GM12874 (cell line): ENCODE measurements at regions not wholly inside any gene's neighbourhood (a gene's known extent, or its start where the extent isn't known, plus 50 kb on each side); places are given as distances from the start of the nearest gene placed in this dataset.

ENCODE experiments used
- CTCF ChIP-seq: IDR thresholded peaks from 2 replicates; pipeline ENCODE4 v1.5.1; 2011; ENCODE audit warnings: low read depth, mild to moderate bottlenecking, control low read depth, low read length, moderate library complexity; ENCODE audit not compliant: insufficient read depth

GRCh38 chr2:172213116-172213860 lies 110.6 kb upstream of the DLX2 start:
- TF ChIP-seq CTCF: no peak

- TF ChIP-seq CTCF: no peak
Measured at GRCh38 chr2:172214252-172214651, 111.6 kb upstream of the DLX2 start.

DNA sequence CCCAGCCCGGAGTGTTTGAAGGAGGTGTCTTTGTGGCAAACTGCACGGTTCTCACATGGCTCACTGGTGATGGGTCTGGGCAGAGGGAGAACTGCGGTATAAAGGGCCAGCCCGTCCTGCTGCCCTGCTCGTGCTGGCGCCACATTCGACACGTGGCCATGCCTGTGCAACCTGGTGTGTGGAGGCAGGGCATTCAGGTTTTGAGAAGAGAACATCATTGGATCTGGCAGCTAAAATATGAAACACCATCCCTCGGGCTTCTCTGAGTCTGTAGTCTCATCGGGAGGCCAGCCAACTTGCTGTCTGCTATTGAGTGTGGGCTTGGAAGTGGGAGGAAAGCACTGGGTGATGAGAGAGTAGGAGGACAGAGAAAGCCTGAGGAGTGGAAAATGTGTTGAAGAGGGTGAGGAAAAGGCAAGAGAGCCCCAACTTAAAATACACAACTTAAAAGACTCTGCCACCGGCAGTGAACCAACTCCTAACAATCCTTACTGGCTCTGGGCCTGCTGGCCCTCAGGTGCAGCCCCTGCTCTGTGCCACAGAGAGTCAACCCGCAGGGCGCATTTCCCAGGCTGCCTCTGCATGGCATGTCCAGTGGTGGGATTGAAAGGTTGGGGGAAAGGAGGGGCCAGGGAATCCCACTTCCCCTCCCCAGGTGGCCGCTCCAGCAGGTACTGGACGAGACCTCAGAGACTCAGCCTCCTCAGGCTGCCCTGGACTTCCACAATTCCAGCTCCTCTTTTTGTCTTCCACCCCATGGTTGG lies 112.7 kb upstream of the DLX2 start:
- no peak for TF ChIP-seq CTCF

DNA sequence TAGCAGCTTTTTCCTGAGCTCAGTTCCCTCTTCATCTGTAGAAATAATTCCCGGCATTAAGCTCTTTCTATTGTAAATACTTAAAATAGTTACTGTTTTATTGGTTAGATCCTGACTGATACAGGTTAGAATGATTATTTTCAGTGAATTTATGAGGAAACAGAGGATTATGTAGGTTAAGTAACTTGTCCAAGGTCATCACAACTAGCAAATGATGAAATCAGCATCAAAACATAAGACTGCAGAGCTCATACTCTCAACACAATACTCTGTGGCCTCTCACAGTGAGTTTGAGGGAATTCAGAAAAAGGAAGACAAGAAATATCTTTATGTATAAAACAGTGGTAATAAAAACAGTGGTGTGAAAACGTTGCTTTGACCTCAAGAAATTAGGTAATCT lies 113.2 kb upstream of the DLX2 start:
- TF ChIP-seq CTCF: no peak

DNA sequence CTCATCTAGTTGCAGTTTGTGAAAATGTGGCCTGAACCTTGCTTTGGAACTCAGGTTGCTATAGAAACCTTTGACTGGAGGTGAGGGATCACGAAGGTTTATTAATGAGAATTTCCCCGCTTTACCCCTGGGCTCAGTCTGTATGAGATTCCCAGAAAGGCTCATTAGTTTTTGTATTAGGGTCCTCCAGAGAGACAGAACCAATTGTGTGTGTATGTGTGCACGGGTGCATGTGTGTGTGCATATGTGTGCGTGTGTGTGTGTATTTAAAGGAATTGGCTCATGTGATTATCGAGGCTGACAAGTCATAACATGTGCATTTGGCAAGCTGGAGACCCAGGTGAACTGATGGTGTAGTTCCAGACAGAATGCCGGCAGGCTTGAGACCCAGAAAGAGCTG lies 113.8 kb upstream of the DLX2 start:
- TF ChIP-seq CTCF: no peak

- no peak for TF ChIP-seq CTCF
Measured at GRCh38 chr2:172219201-172219600, 116.5 kb upstream of the DLX2 start.

GRCh38 chr2:172220121-172220520 lies 117.4 kb upstream of the DLX2 start:
- no peak for TF ChIP-seq CTCF
